ENCODE measurements at regions not wholly inside any gene's neighbourhood (a gene's known extent, or its start where the extent isn't known, plus 50 kb on each side); places are given as distances from the start of the nearest gene placed in this dataset.

GRCh38 chr6:141028791-141029280, 1103.9 kb upstream of the GJE1 start:
- H3K27me3 ChIP-seq (replicated peaks; ENCODE audit: control insufficient read depth, insufficient read depth, low read length): no peaks in the 10 kb centered on the region
- ChIA-PET POLR2A (no interaction called here), CTCF (no interaction called here)
- no peak overlapping the region for H3K4me3 ChIP-seq (ENCODE audit: low read depth, low read length)
- Mint-ChIP-seq H3K9me3 (ENCODE audit: unreplicated experiment) (no peaks in the 10 kb centered on the region), H3K27ac (ENCODE audit: unreplicated experiment) (no peak overlapping the region), H3K4me3 (ENCODE audit: unreplicated experiment) (no peak overlapping the region), H3K27me3 (ENCODE audit: insufficient read depth, unreplicated experiment) (no peaks in the 10 kb centered on the region), H3K36me3 (ENCODE audit: insufficient read depth, unreplicated experiment) (no peaks in the 10 kb centered on the region), H3K4me1 (ENCODE audit: low read depth, unreplicated experiment) (no peaks in the 10 kb centered on the region)
- intact Hi-C loops (cut with micrococcal nuclease; ENCODE audit: unreplicated experiment): loop anchor here (5.0 kb wide), 1 partner anchor 97 kb away; no protein-coding TSS in a partner anchor
- DNase-seq: no peak
- no peaks in the 10 kb centered on the region for H3K36me3 ChIP-seq (ENCODE audit: control insufficient read depth, insufficient read depth, low read length)
- no peaks in the 10 kb centered on the region for H3K9me3 ChIP-seq
- BruUV-seq (replicated peaks): no TSS peak
- peaks cover 25% of the 10 kb centered on the region; the same call in 1 of the 2 replicates for H3K4me1 ChIP-seq
- TF ChIP-seq CTCF (IDR thresholded peaks at IDR 0.05; ENCODE audit: insufficient read depth in 1 of 2, low read depth in 1 of 2, low read length in 1 of 2, severe bottlenecking in 1 of 2, unreplicated experiment in 1 of 2): no peak

GRCh38 chr6:141026504-141026903, 1106.2 kb upstream of the GJE1 start:
- H3K27me3 Mint-ChIP-seq (ENCODE audit: insufficient read depth, unreplicated experiment): no peaks in the 10 kb centered on the region
- H3K4me1 ChIP-seq: peaks cover 25% of the 10 kb centered on the region; the same call in 1 of the 2 replicates
- H3K27ac Mint-ChIP-seq (ENCODE audit: unreplicated experiment): peak overlapping the region; percentile 31
- ChIA-PET CTCF (interaction anchor here (0.6 kb wide), 1 partner anchor 25 kb away, joined by 4 read pairs; no protein-coding TSS in a partner anchor), POLR2A (no interaction called here)
- no peak overlapping the region for H3K4me3 Mint-ChIP-seq (ENCODE audit: unreplicated experiment)
- no peaks in the 10 kb centered on the region for H3K9me3 Mint-ChIP-seq (ENCODE audit: unreplicated experiment)
- intact Hi-C loops (cut with micrococcal nuclease; ENCODE audit: unreplicated experiment): loop anchor here (5.0 kb wide), 1 partner anchor 94 kb away; no protein-coding TSS in a partner anchor
- no peaks in the 10 kb centered on the region for H3K4me1 Mint-ChIP-seq (ENCODE audit: low read depth, unreplicated experiment)
- peak; percentile 40 to 59 for DNase-seq
- H3K4me3 ChIP-seq (ENCODE audit: low read depth, low read length): no peak overlapping the region
- no peaks in the 10 kb centered on the region for H3K36me3 ChIP-seq (ENCODE audit: control insufficient read depth, insufficient read depth, low read length)
- H3K9me3 ChIP-seq: no peaks in the 10 kb centered on the region
- TF ChIP-seq CTCF (IDR thresholded peaks at IDR 0.05; ENCODE audit: insufficient read depth in 1 of 2, low read depth in 1 of 2, low read length in 1 of 2, severe bottlenecking in 1 of 2, unreplicated experiment in 1 of 2): no peak
- BruUV-seq (replicated peaks): no TSS peak
- H3K27me3 ChIP-seq (replicated peaks; ENCODE audit: control insufficient read depth, insufficient read depth, low read length): no peaks in the 10 kb centered on the region
- no peaks in the 10 kb centered on the region for H3K36me3 Mint-ChIP-seq (ENCODE audit: insufficient read depth, unreplicated experiment)

- no TSS peak for BruUV-seq (replicated peaks)
- no peak for TF ChIP-seq CTCF (IDR thresholded peaks at IDR 0.05; ENCODE audit: insufficient read depth in 1 of 2, low read depth in 1 of 2, low read length in 1 of 2, severe bottlenecking in 1 of 2, unreplicated experiment in 1 of 2)
- Mint-ChIP-seq H3K4me3 (ENCODE audit: unreplicated experiment) (no peak overlapping the region), H3K27me3 (ENCODE audit: insufficient read depth, unreplicated experiment) (no peaks in the 10 kb centered on the region), H3K9me3 (ENCODE audit: unreplicated experiment) (no peaks in the 10 kb centered on the region), H3K36me3 (ENCODE audit: insufficient read depth, unreplicated experiment) (no peaks in the 10 kb centered on the region), H3K27ac (ENCODE audit: unreplicated experiment) (no peak overlapping the region), H3K4me1 (ENCODE audit: low read depth, unreplicated experiment) (no peaks in the 10 kb centered on the region)
- no peak overlapping the region for H3K4me3 ChIP-seq (ENCODE audit: low read depth, low read length)
- H3K27me3 ChIP-seq (replicated peaks; ENCODE audit: control insufficient read depth, insufficient read depth, low read length): no peaks in the 10 kb centered on the region
- H3K9me3 ChIP-seq: no peaks in the 10 kb centered on the region
- H3K36me3 ChIP-seq (ENCODE audit: control insufficient read depth, insufficient read depth, low read length): no peaks in the 10 kb centered on the region
- intact Hi-C loops (cut with micrococcal nuclease; ENCODE audit: unreplicated experiment): no loop called here
- H3K4me1 ChIP-seq: peaks cover 25% of the 10 kb centered on the region; the same call in 1 of the 2 replicates
- DNase-seq: no peak
- ChIA-PET POLR2A (no interaction called here), CTCF (no interaction called here)
Measured at GRCh38 chr6:141024526-141024925, 1108.2 kb upstream of the GJE1 start.
